OCI-LY7 (cell line): ENCODE measurements at regions not wholly inside any gene's neighbourhood (a gene's known extent, or its start where the extent isn't known, plus 50 kb on each side); places are given as distances from the start of the nearest gene placed in this dataset.

ENCODE experiments used
- EZH2phosphoT487 ChIP-seq: fragments of 200-600 bp; sonication (generic); IDR thresholded peaks from 2 replicates; pipeline ENCODE4 v1.6.1; 2018; ENCODE audit warnings: low read depth, borderline replicate concordance, mild to moderate bottlenecking, mixed run types, antibody characterized with exemption, low read length, moderate library complexity, mixed read lengths
- TF ChIP-seq, protein P1 (sequence below): fragments of 200-600 bp; sonication (generic); conservative IDR thresholded peaks from 2 replicates; pipeline ENCODE4 v1.5.1; 2014; ENCODE audit warnings: mild to moderate bottlenecking, antibody characterized with exemption, low read length, moderate library complexity, mixed read lengths

DNA sequence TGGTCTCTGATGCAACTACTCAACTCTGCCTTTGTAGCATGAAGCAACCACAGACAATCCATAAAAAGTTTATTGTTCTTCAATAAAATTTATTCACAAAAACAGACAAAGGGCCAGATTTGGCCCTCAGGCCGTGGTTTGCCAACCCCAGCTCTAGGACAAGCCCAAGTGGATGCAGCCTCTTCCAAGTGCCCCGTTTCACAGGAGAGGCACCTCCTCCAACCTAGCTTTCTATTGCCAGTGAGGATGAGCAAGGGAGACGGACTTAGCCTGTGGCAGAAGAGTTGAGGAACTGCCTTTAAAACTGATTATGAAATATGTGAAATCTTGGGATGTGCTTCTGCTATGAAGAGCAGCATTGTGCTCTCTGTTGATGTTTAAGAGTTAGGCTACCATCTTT lies 105.4 kb downstream of the PSMG1 start:
- TF ChIP-seq, protein P1, sequence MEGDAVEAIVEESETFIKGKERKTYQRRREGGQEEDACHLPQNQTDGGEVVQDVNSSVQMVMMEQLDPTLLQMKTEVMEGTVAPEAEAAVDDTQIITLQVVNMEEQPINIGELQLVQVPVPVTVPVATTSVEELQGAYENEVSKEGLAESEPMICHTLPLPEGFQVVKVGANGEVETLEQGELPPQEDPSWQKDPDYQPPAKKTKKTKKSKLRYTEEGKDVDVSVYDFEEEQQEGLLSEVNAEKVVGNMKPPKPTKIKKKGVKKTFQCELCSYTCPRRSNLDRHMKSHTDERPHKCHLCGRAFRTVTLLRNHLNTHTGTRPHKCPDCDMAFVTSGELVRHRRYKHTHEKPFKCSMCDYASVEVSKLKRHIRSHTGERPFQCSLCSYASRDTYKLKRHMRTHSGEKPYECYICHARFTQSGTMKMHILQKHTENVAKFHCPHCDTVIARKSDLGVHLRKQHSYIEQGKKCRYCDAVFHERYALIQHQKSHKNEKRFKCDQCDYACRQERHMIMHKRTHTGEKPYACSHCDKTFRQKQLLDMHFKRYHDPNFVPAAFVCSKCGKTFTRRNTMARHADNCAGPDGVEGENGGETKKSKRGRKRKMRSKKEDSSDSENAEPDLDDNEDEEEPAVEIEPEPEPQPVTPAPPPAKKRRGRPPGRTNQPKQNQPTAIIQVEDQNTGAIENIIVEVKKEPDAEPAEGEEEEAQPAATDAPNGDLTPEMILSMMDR, result no peak
- no peak for TF ChIP-seq EZH2phosphoT487
